Ascending aorta (tissue), 2 donors: ENCODE measurements at regions not wholly inside any gene's neighbourhood (a gene's known extent, or its start where the extent isn't known, plus 50 kb on each side); places are given as distances from the start of the nearest gene placed in this dataset.

Experiments used
- DNase-seq, 2 donors: peaks; one replicate each; pipeline ENCODE4 v3.0.0-alpha.2; 2019; ENCODE audit warnings: low spot score in 2 of 2
- H3K27ac ChIP-seq, 2 donors: fragments of 200-600 bp; sonication (generic); one replicate each; pipeline ENCODE4 v1.5.1; 2016 to 2017; ENCODE audit warnings: mild to moderate bottlenecking in 1 of 2
- H3K27me3 ChIP-seq: fragments of 200-600 bp; sonication (generic); one replicate; pipeline ENCODE4 v1.5.1; 2017
- H3K36me3 ChIP-seq, 2 donors: fragments of 200-600 bp; sonication (generic); one replicate each; pipeline ENCODE4 v1.5.1; 2016
- H3K4me1 ChIP-seq, 2 donors: fragments of 200-600 bp; sonication (generic); one replicate each; pipeline ENCODE4 v1.5.1; 2016 to 2017; ENCODE audit warnings: mild to moderate bottlenecking in 1 of 2
- H3K4me3 ChIP-seq, 2 donors: fragments of 200-600 bp; sonication (generic); one replicate each; pipeline ENCODE4 v1.5.1; 2016 to 2017; ENCODE audit warnings: mild to moderate bottlenecking in 1 of 2
- H3K9me3 ChIP-seq, 2 donors: fragments of 200-600 bp; sonication (generic); one replicate each; pipeline ENCODE4 v1.5.1; 2016
- intact Hi-C: fragments of 100-400 bp; cut with DNase I; formaldehyde crosslinking; loops from one replicate; pipeline ENCODE4 v1.15.1; 2023
- TF ChIP-seq, protein P1 (sequence below), 3 experiments: fragments of 200-600 bp in 2 of 3; fragments of 450-650 bp in 1 of 3; sonication (generic) in 2 of 3; IDR thresholded peaks; one replicate each; pipeline ENCODE4 v1.5.1; 2016 to 2019; ENCODE audit warnings: antibody characterized with exemption in 3 of 3, mild to moderate bottlenecking in 1 of 3, moderate library complexity in 1 of 3

DNA sequence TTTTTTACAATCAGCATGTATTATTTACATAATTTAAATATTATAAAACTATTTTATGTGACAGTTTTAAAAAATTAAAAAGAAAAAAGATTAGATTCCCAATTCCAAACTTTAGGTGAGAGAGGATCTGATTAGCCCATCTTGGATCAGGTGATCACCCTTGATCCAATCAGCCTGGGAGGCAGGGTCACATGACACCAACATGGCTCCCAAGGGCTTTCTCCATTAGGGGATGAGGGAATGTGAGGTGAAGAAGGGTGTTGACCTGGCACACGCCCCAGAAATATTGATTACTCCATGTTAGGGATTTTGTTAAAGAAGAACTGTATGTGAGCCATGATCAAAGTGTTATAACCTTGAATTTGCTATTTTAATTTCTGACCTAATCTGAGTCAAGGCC is 225.4 kb downstream of the RBM19 start:
- DNase-seq = no peak
- H3K4me3 ChIP-seq = no peak overlapping the region
- no peaks in the 10 kb centered on the region for H3K36me3 ChIP-seq
- TF ChIP-seq, protein P1, sequence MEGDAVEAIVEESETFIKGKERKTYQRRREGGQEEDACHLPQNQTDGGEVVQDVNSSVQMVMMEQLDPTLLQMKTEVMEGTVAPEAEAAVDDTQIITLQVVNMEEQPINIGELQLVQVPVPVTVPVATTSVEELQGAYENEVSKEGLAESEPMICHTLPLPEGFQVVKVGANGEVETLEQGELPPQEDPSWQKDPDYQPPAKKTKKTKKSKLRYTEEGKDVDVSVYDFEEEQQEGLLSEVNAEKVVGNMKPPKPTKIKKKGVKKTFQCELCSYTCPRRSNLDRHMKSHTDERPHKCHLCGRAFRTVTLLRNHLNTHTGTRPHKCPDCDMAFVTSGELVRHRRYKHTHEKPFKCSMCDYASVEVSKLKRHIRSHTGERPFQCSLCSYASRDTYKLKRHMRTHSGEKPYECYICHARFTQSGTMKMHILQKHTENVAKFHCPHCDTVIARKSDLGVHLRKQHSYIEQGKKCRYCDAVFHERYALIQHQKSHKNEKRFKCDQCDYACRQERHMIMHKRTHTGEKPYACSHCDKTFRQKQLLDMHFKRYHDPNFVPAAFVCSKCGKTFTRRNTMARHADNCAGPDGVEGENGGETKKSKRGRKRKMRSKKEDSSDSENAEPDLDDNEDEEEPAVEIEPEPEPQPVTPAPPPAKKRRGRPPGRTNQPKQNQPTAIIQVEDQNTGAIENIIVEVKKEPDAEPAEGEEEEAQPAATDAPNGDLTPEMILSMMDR (IDR thresholded peaks at IDR 0.05) = no peak
- no peaks in the 10 kb centered on the region for H3K9me3 ChIP-seq
- H3K27me3 ChIP-seq = no peaks in the 10 kb centered on the region
- H3K4me1 ChIP-seq = no peaks in the 10 kb centered on the region
- H3K27ac ChIP-seq = no peak overlapping the region
- intact Hi-C loops = no loop called here

DNA sequence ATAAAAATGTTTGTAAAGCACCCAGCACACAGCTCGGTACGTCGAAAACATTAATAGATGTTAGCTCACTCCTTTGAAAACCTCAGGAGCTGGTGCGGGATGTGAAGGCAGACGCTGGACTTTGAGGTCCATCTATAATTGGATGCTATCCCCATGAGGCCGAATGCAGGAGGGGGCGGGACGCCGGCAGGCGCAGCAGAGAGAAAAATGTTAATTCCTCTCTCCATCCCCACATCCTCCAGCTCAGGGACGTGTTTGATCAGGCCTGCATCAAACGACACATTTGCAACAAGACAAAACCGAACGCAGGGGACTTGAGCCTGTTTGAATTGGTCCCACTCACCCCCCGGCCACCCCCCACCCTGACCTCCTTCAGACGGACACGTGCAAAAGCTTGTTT is 231.0 kb downstream of the RBM19 start:
- TF ChIP-seq, protein P1 (IDR thresholded peaks at IDR 0.05) = no peak
- Histone ChIP-seq H3K27ac (no peak overlapping the region), H3K36me3 (no peaks in the 10 kb centered on the region), H3K4me1 (no peaks in the 10 kb centered on the region), H3K4me3 (no peak overlapping the region), H3K27me3 (no peaks in the 10 kb centered on the region), H3K9me3 (no peaks in the 10 kb centered on the region)
- intact Hi-C loops = no loop called here
- no peak for DNase-seq

DNA sequence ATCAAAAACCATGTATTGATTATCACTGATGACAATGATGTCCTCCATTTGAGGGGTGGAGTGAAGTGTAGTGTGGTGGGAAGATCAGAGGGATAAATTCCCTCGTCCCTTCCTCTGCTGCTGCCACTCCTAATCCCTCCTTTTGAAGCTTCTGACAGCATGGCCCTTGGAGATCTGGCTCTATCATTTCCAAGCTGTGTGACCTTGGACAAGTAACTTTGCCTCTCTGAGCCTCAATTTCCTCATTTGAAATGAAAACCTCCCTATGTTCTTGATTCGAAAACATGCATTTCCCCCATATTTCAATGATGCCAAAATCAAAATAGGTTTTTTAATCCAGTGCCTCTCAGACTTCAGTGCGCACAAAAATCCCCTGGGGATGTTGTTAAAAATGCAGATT is 231.6 kb downstream of the RBM19 start:
- H3K27ac ChIP-seq = no peak overlapping the region
- H3K4me1 ChIP-seq = no peaks in the 10 kb centered on the region
- H3K27me3 ChIP-seq = no peaks in the 10 kb centered on the region
- intact Hi-C loops = no loop called here
- H3K4me3 ChIP-seq = no peak overlapping the region
- TF ChIP-seq, protein P1 (IDR thresholded peaks at IDR 0.05) = no peak
- no peak for DNase-seq
- H3K9me3 ChIP-seq = no peaks in the 10 kb centered on the region
- H3K36me3 ChIP-seq = no peaks in the 10 kb centered on the region

DNA sequence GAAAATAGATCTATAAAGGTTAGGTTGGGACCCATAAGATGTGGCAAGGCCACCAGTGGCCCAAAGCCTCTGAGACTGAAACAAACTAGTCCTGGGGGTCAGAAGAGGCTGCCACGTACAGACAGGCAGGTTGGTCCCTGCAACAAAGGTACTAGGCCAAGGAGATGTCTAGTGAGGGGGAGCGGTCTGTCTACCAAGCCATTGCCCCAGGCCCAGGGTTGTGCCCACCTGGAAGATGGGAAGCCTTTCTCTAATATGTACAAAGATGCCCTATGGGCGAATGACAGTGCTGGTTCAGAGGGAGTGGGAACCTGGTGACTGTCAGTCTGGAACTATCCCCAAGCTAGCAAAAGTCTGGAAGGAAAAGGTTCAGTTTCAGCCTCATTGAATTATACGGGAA is 233.2 kb downstream of the RBM19 start:
- no peaks in the 10 kb centered on the region for H3K4me1 ChIP-seq
- intact Hi-C loops = no loop called here
- H3K9me3 ChIP-seq = no peaks in the 10 kb centered on the region
- H3K27ac ChIP-seq = no peak overlapping the region
- H3K27me3 ChIP-seq = no peaks in the 10 kb centered on the region
- no peaks in the 10 kb centered on the region for H3K36me3 ChIP-seq
- H3K4me3 ChIP-seq = no peak overlapping the region
- TF ChIP-seq, protein P1 (IDR thresholded peaks at IDR 0.05) = no peak
- no peak for DNase-seq

DNA sequence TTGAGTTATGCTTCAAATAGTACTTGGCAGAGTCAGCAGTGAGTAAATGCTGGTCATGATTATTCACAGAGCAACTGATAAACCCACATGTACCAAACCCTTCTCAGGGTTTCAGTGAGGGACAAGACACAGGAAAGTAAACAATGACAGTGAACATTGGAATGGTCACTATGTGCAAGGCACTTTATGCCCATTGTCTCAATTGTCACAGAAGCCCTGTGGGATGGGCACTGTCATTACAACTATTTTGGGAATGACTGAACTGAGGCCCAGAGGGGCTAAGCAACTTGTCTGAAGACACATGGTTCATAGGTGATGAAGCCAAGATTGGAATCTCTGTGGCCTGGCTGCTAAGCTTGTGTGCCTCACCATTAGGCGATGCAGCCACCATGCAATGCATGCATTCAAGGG is 238.5 kb downstream of the RBM19 start:
- H3K36me3 ChIP-seq = no peaks in the 10 kb centered on the region
- no peak overlapping the region for H3K4me3 ChIP-seq
- H3K4me1 ChIP-seq = no peaks in the 10 kb centered on the region
- intact Hi-C loops = no loop called here
- no peaks in the 10 kb centered on the region for H3K27me3 ChIP-seq
- H3K27ac ChIP-seq = no peak overlapping the region
- H3K9me3 ChIP-seq = no peaks in the 10 kb centered on the region
- DNase-seq = no peak
- TF ChIP-seq, protein P1 (IDR thresholded peaks at IDR 0.05) = no peak

DNA sequence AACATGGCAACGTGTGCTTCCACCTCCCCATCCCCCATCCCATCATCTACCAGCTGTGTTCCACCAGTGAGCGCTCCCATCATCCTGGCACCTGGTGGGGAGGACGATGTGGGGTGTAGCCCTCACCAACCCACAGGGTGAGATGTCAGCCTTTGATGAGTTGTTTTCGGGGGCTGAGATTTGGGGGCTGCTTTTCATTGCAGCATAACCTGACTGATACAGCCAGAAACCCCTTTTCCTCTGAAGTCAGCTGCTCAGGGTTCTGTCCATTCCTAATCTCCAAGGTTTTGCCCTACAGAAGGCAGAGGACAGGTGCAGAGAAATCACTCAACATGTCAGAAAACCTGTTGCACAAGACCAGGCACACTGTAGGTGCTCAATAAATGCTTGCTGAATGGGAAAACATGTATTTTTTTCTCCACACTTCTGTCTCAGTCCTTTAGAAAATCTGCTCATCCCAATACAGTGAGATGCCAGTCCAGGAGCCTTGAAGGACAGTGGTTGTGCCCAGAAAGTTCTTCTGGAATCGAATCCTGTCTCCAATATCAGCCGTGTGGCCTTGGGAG is 239.8 kb downstream of the RBM19 start:
- Histone ChIP-seq H3K4me1 (no peaks in the 10 kb centered on the region), H3K27ac (no peak overlapping the region), H3K4me3 (no peak overlapping the region), H3K36me3 (no peaks in the 10 kb centered on the region), H3K9me3 (no peaks in the 10 kb centered on the region), H3K27me3 (no peaks in the 10 kb centered on the region)
- no peak for DNase-seq
- TF ChIP-seq, protein P1 (IDR thresholded peaks at IDR 0.05) = no peak
- intact Hi-C loops = no loop called here
